Retina (tissue), 1 donor: ENCODE measurements at regions not wholly inside any gene's neighbourhood (a gene's known extent, or its start where the extent isn't known, plus 50 kb on each side); places are given as distances from the start of the nearest gene placed in this dataset.
"Not testable (repeated sequence)": the region's sequence is repeated elsewhere in the genome, so short reads cannot be mapped to it uniquely, and the experiment has no call there.

Experiments
- DNase-seq: peaks from one replicate; pipeline ENCODE4 v3.0.0-alpha.2; 2016

GRCh38 chr7:24140001-24140400 lies 144.0 kb upstream of the NPY start:
- no peak for DNase-seq

DNA sequence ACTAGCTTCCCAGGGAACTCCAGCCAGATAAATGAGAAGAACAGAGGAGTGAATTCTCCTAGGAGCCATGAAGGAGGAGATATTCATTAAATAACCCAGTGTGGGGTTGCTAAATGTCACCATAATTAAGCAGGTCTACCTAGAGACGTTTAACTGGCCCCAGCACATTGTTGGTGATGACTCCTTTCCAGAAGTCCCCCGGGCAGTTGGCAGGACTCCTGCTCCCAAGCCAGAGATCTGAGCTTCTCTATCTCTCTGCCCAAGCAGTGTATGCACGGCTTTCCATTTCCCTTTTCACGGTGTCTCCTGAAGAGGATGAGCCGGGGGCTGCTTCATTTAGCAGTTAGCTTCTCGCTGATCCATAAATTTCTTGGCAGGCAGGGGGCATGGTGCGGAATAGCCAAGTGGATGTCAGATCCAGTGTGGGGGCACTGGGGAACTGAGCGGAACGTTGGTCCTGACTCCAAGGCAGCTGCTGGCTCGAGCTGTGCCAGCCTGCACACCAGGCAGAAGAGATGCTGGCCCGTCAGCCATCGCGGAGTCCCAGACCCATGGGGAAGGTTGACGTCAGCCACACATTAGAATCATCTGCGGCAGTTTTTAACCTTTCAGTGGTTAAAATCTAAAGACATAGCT lies 142.0 kb upstream of the NPY start:
- peak; percentile 38 for DNase-seq

- no peak for DNase-seq
Measured at GRCh38 chr7:24143547-24143946, 140.4 kb upstream of the NPY start.

GRCh38 chr7:24151944-24152343 lies 132.0 kb upstream of the NPY start:
- DNase-seq: no peak

DNA sequence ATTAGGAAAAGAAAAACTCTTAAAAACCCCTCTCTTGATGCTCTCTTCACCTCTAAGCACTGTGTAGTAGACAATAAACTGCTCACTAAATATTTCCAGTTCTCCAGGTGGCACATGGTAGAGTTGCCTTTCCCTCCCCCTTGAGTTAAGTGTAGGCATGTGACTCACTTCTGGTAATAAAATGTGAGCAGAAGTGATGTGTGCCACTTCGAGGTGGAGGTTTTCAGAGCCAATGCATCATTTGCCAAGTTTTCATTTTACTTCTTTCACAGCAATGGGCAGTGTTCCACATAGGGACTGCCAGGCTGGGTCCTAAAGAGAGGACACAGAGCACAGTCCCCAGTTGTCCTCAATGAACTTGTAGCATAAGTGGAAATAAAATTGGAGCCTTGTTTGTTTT lies 131.6 kb upstream of the NPY start:
- no peak for DNase-seq

DNA sequence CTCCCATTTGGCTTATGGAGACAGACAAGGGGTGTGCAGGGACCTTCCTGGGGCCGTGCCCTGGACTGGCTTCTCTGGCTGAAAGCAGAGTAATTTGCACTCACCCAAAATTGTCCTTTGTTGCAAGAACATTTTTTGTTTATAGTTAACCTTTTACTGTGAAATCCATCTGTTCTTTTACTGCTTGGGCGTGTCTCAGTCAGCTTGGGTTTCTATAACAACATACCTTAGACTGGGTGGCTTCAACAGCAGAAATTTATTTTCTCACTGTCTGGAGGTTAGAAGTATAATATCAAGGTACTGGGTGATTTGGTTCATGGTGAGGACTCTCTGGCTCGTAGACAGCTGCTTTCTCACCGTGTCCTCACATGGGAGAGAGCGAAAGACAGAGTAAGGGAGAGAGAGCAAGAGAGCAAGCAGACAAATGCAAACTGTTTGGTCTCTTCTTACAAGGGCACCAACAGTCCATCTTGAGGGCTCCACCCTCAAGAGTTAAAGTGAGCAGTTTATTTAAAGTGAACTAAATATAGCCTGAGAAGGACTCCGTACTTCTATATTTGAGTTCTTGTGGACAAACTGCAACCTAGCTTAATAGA lies 131.0 kb upstream of the NPY start:
- DNase-seq: no peak

DNA sequence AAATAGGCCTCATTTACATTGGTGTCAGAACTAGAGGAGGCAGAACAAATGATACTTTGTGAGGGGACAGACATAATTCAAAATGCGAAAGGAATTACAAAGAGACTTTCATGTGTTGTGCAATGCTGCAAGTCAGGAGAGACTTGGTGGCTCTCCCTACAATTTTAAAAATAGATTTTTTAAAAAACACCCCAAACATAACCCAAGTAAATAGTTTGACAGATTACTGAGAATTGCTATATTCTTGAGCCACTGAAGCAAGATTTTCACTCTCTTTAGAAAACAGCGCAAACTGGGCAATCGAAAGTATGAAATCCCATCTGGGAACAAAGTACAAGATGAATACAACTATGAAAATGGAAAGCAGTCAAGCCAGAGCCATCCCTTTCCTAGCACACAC lies 126.3 kb upstream of the NPY start:
- DNase-seq: no peak

- DNase-seq: no peak
Measured at GRCh38 chr7:24158975-24159374, 125.0 kb upstream of the NPY start.

DNA sequence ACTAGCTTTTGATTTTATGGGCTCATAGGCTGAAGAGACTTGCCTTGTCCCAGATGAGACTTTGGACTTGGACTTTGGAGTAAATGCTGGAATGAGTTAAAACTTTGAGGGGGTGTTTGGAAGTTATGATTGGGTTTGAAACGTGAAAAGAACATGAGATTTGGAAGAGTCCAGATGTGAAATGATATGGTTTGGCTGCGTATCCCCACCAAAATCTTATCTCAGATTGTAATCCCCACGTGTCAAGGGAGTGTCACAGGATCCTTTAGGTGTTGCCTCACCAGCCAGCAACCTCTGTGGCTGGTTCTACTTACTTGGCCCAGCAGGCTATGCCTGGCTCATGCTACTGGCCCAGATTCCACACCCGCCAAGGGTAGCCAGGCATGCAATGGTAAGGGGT lies 119.6 kb upstream of the NPY start:
- DNase-seq: no peak

GRCh38 chr7:24169077-24169624 lies 114.8 kb upstream of the NPY start:
- no peak for DNase-seq

- not testable (repeated sequence) for DNase-seq
Measured at GRCh38 chr7:24171951-24172350, 112.0 kb upstream of the NPY start.

DNA sequence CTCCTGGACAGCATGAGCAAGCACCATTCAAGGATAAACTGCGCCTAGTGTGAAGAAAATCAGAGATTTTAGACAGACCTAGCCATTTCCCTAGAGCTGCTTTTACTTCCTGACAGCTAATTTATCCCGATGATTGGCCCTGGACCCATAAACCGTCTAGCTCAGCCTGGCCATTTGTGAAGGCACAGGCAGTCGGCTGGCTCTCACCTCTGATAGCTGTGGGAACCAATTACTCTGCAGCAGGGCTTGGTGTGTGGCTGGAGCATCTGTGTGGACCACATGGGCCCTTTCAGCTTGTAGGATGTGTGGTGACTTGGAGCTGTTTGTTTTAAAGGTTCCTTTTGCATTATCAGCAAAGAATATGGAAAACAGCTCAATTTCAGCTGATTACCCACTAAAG lies 111.1 kb upstream of the NPY start:
- DNase-seq: no peak

DNA sequence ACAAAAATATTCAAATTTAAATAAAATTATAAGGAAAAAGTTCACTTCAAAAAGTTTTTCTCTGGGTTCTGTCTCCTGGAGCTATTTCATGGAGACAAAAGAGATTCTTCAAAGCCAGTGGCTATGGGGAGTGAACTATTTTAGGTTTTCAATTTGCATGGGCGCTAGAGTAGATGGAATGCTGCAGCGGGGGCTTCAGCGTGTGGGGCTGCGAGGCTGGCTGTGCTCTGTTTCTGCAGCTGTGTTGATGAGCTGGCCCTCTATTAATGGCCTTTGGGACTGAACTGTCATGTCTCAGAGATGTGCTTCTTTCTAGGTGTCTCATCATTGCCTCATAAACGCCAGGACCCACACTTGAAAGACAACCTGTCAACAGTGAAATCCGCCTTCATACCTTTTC lies 108.4 kb upstream of the NPY start:
- DNase-seq: no peak

GRCh38 chr7:24178811-24179570 lies 105.0 kb upstream of the NPY start:
- no peak for DNase-seq

DNA sequence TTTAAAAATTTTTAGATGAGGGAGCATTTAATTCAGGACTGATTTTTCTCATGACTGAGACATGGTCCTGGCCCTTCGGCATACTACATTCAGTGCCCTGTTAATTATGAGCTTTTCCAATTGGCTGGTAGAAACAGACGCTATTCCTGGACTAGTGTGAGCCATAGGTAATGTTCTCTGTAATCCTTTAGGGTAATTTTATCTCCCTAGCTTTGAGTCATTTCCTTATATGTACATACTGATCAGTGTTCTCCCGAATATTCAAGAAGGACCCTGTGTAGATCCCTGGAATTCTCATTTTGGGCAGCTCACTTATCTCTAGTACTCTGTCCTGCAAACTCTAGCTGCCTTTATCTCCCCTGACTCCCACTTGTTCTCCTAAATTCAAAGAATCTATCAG lies 92.6 kb upstream of the NPY start:
- DNase-seq: no peak

GRCh38 chr7:24192053-24192452 lies 91.9 kb upstream of the NPY start:
- DNase-seq: no peak

DNA sequence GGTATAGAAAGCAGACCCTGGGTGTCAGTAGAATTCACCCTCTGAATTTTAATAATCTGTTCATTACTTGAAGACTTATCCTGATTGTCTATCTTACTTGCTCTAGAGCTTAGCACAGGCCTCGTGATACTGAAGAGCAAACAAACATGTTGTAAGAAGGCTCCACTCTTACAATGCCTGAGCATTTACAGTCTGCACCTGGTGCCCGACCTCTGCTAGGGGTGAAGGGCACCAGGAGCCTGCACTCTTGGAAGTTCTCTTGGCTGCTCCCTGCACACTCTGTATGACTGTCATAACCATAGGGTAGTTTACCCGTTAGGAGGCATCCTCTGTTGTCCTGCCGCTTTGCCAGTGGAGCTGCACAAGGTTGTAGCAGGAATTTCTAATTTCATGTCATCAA lies 91.3 kb upstream of the NPY start:
- no peak for DNase-seq

DNA sequence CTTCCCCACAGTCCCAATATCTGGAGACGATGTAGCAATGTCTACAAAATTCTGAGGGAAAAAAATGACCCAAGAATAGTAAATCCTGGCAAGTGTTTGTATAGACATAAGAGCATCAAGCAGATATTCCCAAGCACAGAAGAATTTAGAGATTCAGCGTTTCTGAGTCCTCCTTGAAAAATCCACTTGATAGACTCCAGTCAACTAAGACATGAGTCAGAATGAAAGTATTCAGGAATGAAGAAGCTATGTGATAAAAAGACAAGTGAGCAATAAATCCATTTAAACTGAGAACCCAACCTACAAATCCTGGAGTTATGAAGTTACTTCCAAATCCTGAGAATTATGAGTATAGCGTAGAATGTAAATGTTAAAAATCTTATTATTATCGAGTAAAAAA lies 86.1 kb upstream of the NPY start:
- no peak for DNase-seq

- no peak for DNase-seq
Measured at GRCh38 chr7:24199978-24200377, 84.0 kb upstream of the NPY start.

DNA sequence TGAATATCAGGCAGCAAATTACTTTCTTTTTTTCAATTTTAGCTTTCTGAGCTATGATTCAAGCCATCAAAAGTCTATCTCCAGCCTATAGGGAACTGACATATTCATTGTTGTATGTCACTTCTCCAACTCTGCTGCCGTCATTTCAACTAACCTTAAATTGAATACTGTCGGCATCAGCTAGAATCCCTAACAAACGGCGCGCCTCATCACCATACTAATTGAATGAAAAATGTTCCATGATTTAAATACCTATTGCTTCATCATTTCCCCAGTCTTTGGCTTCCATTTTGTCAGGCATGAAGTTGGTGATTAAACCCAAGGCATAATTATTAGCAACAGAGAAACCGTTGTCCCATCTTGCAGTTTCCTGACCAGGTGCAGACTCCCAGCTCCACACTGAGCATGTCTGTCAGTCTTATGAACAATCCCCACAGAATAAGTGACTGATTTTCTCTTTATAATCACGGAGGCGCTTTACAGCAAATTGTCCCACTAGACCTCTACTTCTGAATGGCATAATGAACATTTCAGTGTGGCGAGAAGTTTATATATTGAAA lies 83.5 kb upstream of the NPY start:
- no peak for DNase-seq

- DNase-seq: no peak
Measured at GRCh38 chr7:24201226-24201625, 82.8 kb upstream of the NPY start.

- DNase-seq: no peak
Measured at GRCh38 chr7:24212073-24212472, 71.9 kb upstream of the NPY start.

DNA sequence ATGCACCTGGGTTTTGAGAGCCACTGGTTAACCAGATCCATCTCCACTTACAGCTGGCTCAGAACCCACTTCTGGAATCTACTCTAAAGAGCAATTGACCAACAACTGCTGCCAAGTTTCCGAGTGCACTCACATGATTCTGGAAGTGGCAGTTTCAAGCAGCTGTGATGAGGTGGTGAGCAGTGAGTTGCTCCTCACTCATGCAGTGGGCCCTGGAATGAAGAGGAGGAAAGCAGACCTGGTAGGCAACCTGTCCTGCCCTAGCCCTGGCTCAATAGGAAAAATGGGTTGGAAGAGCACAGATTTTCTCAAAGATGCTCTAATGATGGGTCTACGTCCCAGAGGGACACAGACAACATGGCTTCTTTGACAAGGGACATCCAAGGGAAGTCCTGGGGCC lies 70.7 kb upstream of the NPY start:
- DNase-seq: no peak

GRCh38 chr7:24214670-24215069 lies 69.3 kb upstream of the NPY start:
- DNase-seq: no peak
